Caco-2 (cell line): ENCODE measurements at regions not wholly inside any gene's neighbourhood (a gene's known extent, or its start where the extent isn't known, plus 50 kb on each side); places are given as distances from the start of the nearest gene placed in this dataset.

Experiments
- BruUV-seq: library from RNA; stranded (reverse); fragments of 400-500 nt; replicated peaks from 2 replicates; lab custom pipeline; 2021; lab: Mats Ljungman, UMichigan
- CTCF ChIA-PET: fragments of 300-600 bp; sonication (Branson Sonifier 250); formaldehyde crosslinking; loops from one replicate; lab custom pipeline; 2022; ENCODE audit warnings: antibody characterized with exemption; lab: Charles Lee
- POLR2A ChIA-PET: fragments of 300-600 bp; sonication (Branson Sonifier 250); formaldehyde crosslinking; loops from one replicate; lab custom pipeline; 2022; ENCODE audit warnings: antibody characterized with exemption; lab: Charles Lee
- DNase-seq, 2 experiments: peaks; one replicate each; pipeline versions ENCODE4 v3.0.0 to v3.0.0-alpha.2; 2020 to 2022
- H3K27me3 ChIP-seq: replicated peaks from 2 replicates; pipeline ENCODE4 v1.6.0; 2011; ENCODE audit warnings: low read length; ENCODE audit not compliant: control insufficient read depth, insufficient read depth
- H3K36me3 ChIP-seq: 2 replicates; pipeline ENCODE4 v1.5.1; 2011; ENCODE audit warnings: low read length; ENCODE audit not compliant: control insufficient read depth, insufficient read depth
- H3K4me1 ChIP-seq: fragments of 250-450 bp; sonication (Bioruptor Pico); 2 replicates; pipeline ENCODE4 v1.5.1; 2020; ENCODE audit warnings: mild to moderate bottlenecking
- H3K4me3 ChIP-seq: 2 replicates; pipeline ENCODE4 v1.5.1; 2011; ENCODE audit warnings: low read depth, mild to moderate bottlenecking, control low read depth, low read length
- H3K9me3 ChIP-seq: fragments of 250-450 bp; sonication (Bioruptor Pico); 2 replicates; pipeline ENCODE4 v1.5.1; 2020; ENCODE audit warnings: mild to moderate bottlenecking, moderate library complexity
- H3K27ac Mint-ChIP-seq: one replicate; pipeline ENCODE4 v1.8.0; 2022; ENCODE audit warnings: mixed read lengths; ENCODE audit not compliant: unreplicated experiment
- H3K27me3 Mint-ChIP-seq: one replicate; pipeline ENCODE4 v1.8.0; 2022; ENCODE audit warnings: mixed read lengths; ENCODE audit not compliant: insufficient read depth, unreplicated experiment
- H3K36me3 Mint-ChIP-seq: one replicate; pipeline ENCODE4 v1.8.0; 2022; ENCODE audit warnings: mild to moderate bottlenecking, mixed read lengths; ENCODE audit not compliant: insufficient read depth, unreplicated experiment
- H3K4me1 Mint-ChIP-seq: one replicate; pipeline ENCODE4 v1.8.0; 2022; ENCODE audit warnings: low read depth, mixed read lengths; ENCODE audit not compliant: unreplicated experiment
- H3K4me3 Mint-ChIP-seq: one replicate; pipeline ENCODE4 v1.8.0; 2022; ENCODE audit warnings: mild to moderate bottlenecking, moderate library complexity, mixed read lengths; ENCODE audit not compliant: unreplicated experiment
- H3K9me3 Mint-ChIP-seq: one replicate; pipeline ENCODE4 v1.8.0; 2022; ENCODE audit warnings: mixed read lengths; ENCODE audit not compliant: unreplicated experiment
- intact Hi-C: fragments of 100-400 bp; cut with micrococcal nuclease; formaldehyde crosslinking; loops from one replicate; pipeline ENCODE4 v1.10.0; 2022; ENCODE audit not compliant: unreplicated experiment
- TF ChIP-seq, protein P1 (sequence below), 2 experiments: fragments of 200-600 bp in 1 of 2; IDR thresholded peaks; 1 replicate in 1 of 2; 2 replicates in 1 of 2; pipeline versions ENCODE4 v1.5.1 to v1.8.0; 2011 to 2022; ENCODE audit warnings: antibody characterized with exemption in 1 of 2, control low read depth in 1 of 2, inconsistent platforms in 1 of 2, low read depth in 1 of 2, low read length in 1 of 2, mild to moderate bottlenecking in 1 of 2, moderate library complexity in 1 of 2; ENCODE audit not compliant: insufficient read depth in 1 of 2, severe bottlenecking in 1 of 2, unreplicated experiment in 1 of 2

DNA sequence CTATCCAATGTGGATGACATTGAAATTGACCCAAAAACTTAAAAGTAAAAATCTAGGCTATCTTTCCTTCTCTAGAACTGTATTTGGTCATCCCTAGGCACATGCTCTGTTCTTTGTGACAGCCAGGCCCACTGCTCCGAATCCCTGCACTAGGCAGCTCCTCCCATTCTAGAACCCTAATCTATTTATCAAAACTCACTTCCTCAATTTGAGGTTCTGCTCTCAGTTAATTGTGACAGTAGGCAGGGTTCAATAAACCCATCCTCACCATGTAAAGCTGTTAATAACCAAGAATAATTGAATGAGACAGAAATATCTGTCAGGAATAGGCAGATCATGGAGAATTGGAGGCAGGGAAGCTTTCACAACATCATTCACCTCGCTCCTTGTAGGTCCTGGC, 51.9 kb upstream of the IRF2 start:
- H3K36me3 Mint-ChIP-seq: peaks cover 6% of the 10 kb centered on the region
- TF ChIP-seq, protein P1, sequence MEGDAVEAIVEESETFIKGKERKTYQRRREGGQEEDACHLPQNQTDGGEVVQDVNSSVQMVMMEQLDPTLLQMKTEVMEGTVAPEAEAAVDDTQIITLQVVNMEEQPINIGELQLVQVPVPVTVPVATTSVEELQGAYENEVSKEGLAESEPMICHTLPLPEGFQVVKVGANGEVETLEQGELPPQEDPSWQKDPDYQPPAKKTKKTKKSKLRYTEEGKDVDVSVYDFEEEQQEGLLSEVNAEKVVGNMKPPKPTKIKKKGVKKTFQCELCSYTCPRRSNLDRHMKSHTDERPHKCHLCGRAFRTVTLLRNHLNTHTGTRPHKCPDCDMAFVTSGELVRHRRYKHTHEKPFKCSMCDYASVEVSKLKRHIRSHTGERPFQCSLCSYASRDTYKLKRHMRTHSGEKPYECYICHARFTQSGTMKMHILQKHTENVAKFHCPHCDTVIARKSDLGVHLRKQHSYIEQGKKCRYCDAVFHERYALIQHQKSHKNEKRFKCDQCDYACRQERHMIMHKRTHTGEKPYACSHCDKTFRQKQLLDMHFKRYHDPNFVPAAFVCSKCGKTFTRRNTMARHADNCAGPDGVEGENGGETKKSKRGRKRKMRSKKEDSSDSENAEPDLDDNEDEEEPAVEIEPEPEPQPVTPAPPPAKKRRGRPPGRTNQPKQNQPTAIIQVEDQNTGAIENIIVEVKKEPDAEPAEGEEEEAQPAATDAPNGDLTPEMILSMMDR (IDR thresholded peaks at IDR 0.05; ENCODE audit: insufficient read depth in 1 of 2, low read depth in 1 of 2, low read length in 1 of 2, severe bottlenecking in 1 of 2, unreplicated experiment in 1 of 2): no peak
- Histone ChIP-seq H3K9me3 (peaks cover 10% of the 10 kb centered on the region), H3K4me1 (no peaks in the 10 kb centered on the region), H3K36me3 (no peaks in the 10 kb centered on the region), H3K4me3 (no peak overlapping the region), H3K27me3 (no peaks in the 10 kb centered on the region)
- intact Hi-C loops: no loop called here
- no peak overlapping the region for H3K4me3 Mint-ChIP-seq
- H3K27ac Mint-ChIP-seq: no peak overlapping the region
- ChIA-PET CTCF (no interaction called here), POLR2A (no interaction called here)
- BruUV-seq: no TSS peak
- DNase-seq: no peak
- H3K9me3 Mint-ChIP-seq: peaks cover 13% of the 10 kb centered on the region
- H3K27me3 Mint-ChIP-seq: no peaks in the 10 kb centered on the region
- H3K4me1 Mint-ChIP-seq: no peaks in the 10 kb centered on the region
